Pancreas (tissue), 10 donors: ENCODE measurements at regions not wholly inside any gene's neighbourhood (a gene's known extent, or its start where the extent isn't known, plus 50 kb on each side); places are given as distances from the start of the nearest gene placed in this dataset.

ENCODE experiments used
- ATAC-seq, 4 donors: fragments of 200-7000 bp; cut with Tn5 transposase; one replicate each; pipeline versions ENCODE4 v1.8.0 to v1.9.1; 2020; ENCODE audit warnings: mild to moderate bottlenecking in 4 of 4, moderate library complexity in 4 of 4
- DNase-seq, 6 donors: peaks; one replicate each; pipeline ENCODE4 v3.0.0-alpha.2; 2020
- FAIRE-seq: peaks from 2 replicates; lab custom pipeline; 2012; peaks lifted over from hg19 to GRCh38; lab: Jason Lieb, UNC
- H3K27ac ChIP-seq, 4 donors: fragments of 200-600 bp; sonication (generic); 1 replicate in 3 of 4; 2 replicates in 1 of 4; pipeline versions ENCODE4 v1.5.0 to v1.8.0; 2020
- H3K27me3 ChIP-seq, 4 donors: fragments of 200-600 bp; one replicate each; pipeline ENCODE4 v1.8.0; 2021
- H3K36me3 ChIP-seq, 3 donors: fragments of 200-600 bp; sonication (generic) in 1 of 3; one replicate each; pipeline versions ENCODE4 v1.5.0 to v1.8.0; 2020 to 2021
- H3K4me1 ChIP-seq, 3 donors: fragments of 200-600 bp; one replicate each; pipeline ENCODE4 v1.8.0; 2021
- H3K4me3 ChIP-seq, 4 donors: fragments of 200-600 bp; sonication (generic) in 2 of 4; one replicate each; pipeline versions ENCODE4 v1.5.0 to v1.8.0; 2020 to 2021
- H3K9me3 ChIP-seq, 4 donors: fragments of 200-600 bp; one replicate each; pipeline ENCODE4 v1.8.0; 2021
- CTCF ChIP-seq, 4 donors: fragments of 200-600 bp; sonication (generic) in 3 of 4; IDR thresholded peaks; one replicate each; pipeline versions ENCODE4 v1.5.0 to v1.8.0; 2021; ENCODE audit warnings: antibody characterized with exemption in 4 of 4
- WGBS, 2 donors: extraction: QIAGEN DNeasy Blood & Tissue Kit; methylation state at CpG; one replicate each; pipeline ENCODE4 v1.1.7; 2013; 5-methylcytosine and 5-hydroxymethylcytosine counted together
- intact Hi-C, 3 donors: fragments of 100-400 bp; cut with DNase I; formaldehyde crosslinking; loops; one replicate each; pipeline versions ENCODE4 v1.11.1 to v1.14.2; 2022
- donor health status: healthy with polysubstance abuse.
- donor health status: DM: no; HTN: no; CAD: no; lungs with moderate emphysema.
- donor health status: DM: no; HTN: no; CAD: no.
- donor health status: control.
- donor health status: control.
- donor health status: Bipolar disorder and iron deficiency.
- donor health status: DM: yes; HTN: yes; CAD: no.
- donor health status: DM: no; HTN: no; CAD: no.
- donor health status: DM: no; HTN: no; CAD: no.
- donor health status: DM: yes; HTN: yes; CAD: no.

- DNase-seq, result no peak
- Histone ChIP-seq H3K27ac (no peak overlapping the region), H3K9me3 (no peaks in the 10 kb centered on the region), H3K36me3 (no peaks in the 10 kb centered on the region), H3K27me3 (peaks cover 0 to 4% (median 0%) of the 10 kb centered on the region in 4 donors), H3K4me3 (no peak overlapping the region), H3K4me1 (no peaks in the 10 kb centered on the region)
- ATAC-seq, result no peak
- no peak for FAIRE-seq
- intact Hi-C loops, result no loop called here
- TF ChIP-seq CTCF (IDR thresholded peaks at IDR 0.05), result no peak
- 75 to 77% methylated on average over 3 of the region's 3 CpGs for WGBS, 2 donors
These were observed 181.7 kb upstream of the SPRED2 start for GRCh38 chr2:65613968-65614555.

- no peaks in the 10 kb centered on the region for H3K36me3 ChIP-seq
- no peak for TF ChIP-seq CTCF (IDR thresholded peaks at IDR 0.05)
- H3K4me1 ChIP-seq, result no peaks in the 10 kb centered on the region
- FAIRE-seq, result no peak
- no peak for DNase-seq
- no peak for ATAC-seq
- intact Hi-C loops, result no loop called here
- no peak overlapping the region for H3K27ac ChIP-seq
- no peak overlapping the region for H3K4me3 ChIP-seq
- no peaks in the 10 kb centered on the region for H3K9me3 ChIP-seq
- WGBS, 2 donors, result 84 to 86% methylated on average over 2 of the region's 2 CpGs
- peaks cover 0 to 4% (median 0%) of the 10 kb centered on the region in 4 donors for H3K27me3 ChIP-seq
These were observed 179.1 kb upstream of the SPRED2 start for GRCh38 chr2:65611488-65611887.

- no peak overlapping the region for H3K27ac ChIP-seq
- no peak for TF ChIP-seq CTCF (IDR thresholded peaks at IDR 0.05)
- H3K4me1 ChIP-seq, result no peaks in the 10 kb centered on the region
- H3K9me3 ChIP-seq, result no peaks in the 10 kb centered on the region
- no peaks in the 10 kb centered on the region for H3K36me3 ChIP-seq
- intact Hi-C loops, result no loop called here
- FAIRE-seq (no peak), DNase-seq (no peak), ATAC-seq (no peak)
- 72 to 75% methylated on average over 14 of the region's 14 CpGs for WGBS, 2 donors
- no peak overlapping the region for H3K4me3 ChIP-seq
- H3K27me3 ChIP-seq, result no peaks in the 10 kb centered on the region
These were observed 176.5 kb upstream of the SPRED2 start for GRCh38 chr2:65608916-65609315.

GRCh38 chr2:65608466-65608865 lies 176.1 kb upstream of the SPRED2 start:
- Histone ChIP-seq H3K4me1 (no peaks in the 10 kb centered on the region), H3K27me3 (no peaks in the 10 kb centered on the region), H3K27ac (no peak overlapping the region), H3K4me3 (no peak overlapping the region), H3K9me3 (no peaks in the 10 kb centered on the region), H3K36me3 (no peaks in the 10 kb centered on the region)
- intact Hi-C loops, result no loop called here
- no peak for TF ChIP-seq CTCF (IDR thresholded peaks at IDR 0.05)
- 36 to 37% methylated on average over 5 of the region's 5 CpGs for WGBS, 2 donors
- FAIRE-seq (no peak), ATAC-seq (no peak), DNase-seq (no peak)

GRCh38 chr2:65607662-65608305 lies 175.4 kb upstream of the SPRED2 start:
- no peak for ATAC-seq
- H3K27ac ChIP-seq, result no peak overlapping the region
- TF ChIP-seq CTCF (IDR thresholded peaks at IDR 0.05), result no peak
- no peaks in the 10 kb centered on the region for H3K9me3 ChIP-seq
- intact Hi-C loops, result no loop called here
- no peak overlapping the region for H3K4me3 ChIP-seq
- no peaks in the 10 kb centered on the region for H3K4me1 ChIP-seq
- WGBS, 2 donors, result 37 to 40% methylated on average over 14 of the region's 14 CpGs
- H3K27me3 ChIP-seq, result no peaks in the 10 kb centered on the region
- no peak for FAIRE-seq
- no peaks in the 10 kb centered on the region for H3K36me3 ChIP-seq
- DNase-seq, result no peak
